ENCODE measurements at regions not wholly inside any gene's neighbourhood (a gene's known extent, or its start where the extent isn't known, plus 50 kb on each side); places are given as distances from the start of the nearest gene placed in this dataset.

DNA sequence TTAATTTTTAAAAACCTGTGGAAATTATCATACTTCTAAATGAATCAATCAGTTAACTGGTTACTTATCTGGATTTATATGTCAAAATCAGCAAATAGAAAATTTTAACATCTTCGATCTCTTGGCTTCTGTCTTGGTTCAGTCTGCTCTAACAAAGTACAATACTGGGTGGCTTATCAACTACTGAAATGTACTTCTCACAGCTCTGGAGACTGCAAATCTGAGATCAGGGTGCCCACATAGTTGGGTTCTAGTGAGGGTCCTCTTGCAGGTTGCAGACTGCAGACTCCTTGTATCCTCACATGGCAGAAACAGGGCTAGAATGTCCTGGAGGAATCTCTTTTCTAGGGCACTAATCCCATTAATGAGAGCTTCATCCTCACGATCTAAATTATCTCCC lies 1851.6 kb upstream of the TENM3 start:
- DNase-seq (ENCODE audit: low spot score) = no peak

DNA sequence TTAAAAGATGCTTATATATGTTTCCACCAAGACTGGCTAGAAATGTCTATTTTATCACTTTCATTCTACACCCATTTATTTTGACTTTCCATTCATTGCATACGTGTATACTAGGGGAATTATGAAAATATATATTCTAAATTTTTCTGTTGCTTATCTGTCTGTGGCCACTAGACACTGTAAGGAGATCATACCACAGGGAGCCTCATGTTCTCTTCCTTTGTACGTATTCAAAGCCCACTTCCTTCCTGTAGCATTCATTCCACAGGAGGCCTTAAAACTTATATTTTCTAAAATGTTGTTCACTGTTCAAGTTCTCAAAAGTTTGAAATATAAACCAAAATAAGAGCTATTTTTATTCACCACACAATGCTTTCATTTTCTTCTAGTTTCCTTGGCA lies 1848.9 kb upstream of the TENM3 start:
- no peak for DNase-seq (ENCODE audit: low spot score)

DNA sequence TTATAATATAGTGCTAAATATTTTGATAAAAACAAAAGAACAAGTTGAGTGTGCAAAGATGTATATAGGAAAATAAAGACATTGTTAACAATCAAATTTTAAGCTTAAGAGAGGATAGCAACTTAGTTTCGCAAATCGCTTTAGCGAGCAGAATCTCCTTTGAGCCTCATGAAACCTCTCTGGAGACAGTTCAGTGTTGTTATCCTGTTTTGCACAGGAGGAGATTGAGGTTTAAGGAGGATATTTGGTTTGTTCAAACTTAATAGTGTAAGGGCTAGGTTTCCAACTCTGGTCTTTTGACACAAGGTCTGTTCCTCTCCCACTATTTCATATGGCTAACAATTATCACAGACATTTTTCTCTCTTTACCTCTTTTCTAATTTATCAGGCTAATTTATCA lies 1848.5 kb upstream of the TENM3 start:
- no peak for DNase-seq (ENCODE audit: low spot score)

DNA sequence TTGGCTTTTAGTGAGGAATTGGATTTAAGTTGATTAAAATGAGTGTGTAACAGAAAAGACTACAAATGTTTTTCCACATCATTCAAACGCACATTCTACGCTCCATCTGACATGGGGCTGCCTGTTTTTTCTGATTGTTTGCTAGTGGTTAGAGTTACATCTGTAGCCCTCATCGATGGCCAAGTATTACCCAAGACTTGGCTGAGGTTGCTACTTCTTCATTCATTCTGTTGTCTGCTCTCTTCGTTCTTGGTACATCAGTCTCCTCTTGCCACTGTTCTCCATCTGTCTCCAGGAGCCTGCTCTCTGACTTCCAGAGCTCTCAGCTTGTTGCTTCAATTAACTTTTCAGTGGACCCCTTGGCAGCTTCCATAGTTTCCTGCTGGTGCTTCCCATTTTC lies 1844.6 kb upstream of the TENM3 start:
- no peak for DNase-seq (ENCODE audit: low spot score)

DNA sequence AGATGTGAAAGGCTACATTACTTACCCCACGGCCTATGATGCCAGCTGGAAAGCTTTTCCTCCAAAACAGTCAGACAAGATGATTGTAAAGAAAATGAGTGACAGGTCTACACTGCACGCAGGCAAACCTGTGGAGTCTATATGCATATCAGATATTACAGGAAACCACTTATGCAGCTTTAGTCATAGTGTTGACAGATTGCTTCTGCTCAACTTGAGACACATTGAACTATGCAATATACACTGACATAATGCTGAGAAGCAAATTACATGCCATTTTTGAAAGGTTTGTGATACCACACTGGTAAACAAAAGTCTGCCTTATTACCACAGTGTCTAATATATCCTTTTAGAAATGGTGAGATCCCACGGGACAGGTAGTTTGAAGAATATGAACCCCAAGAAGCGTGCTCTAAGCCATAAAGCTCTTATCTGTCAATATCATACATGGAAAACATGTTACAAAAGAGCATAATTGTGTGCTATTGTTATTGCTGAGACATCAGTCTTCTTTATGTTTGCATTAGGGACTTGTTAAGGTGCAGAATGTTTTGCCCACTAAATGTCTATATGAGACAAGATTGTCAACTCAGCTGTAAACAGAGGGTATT lies 1835.8 kb upstream of the TENM3 start:
- DNase-seq (ENCODE audit: low spot score) = no peak

DNA sequence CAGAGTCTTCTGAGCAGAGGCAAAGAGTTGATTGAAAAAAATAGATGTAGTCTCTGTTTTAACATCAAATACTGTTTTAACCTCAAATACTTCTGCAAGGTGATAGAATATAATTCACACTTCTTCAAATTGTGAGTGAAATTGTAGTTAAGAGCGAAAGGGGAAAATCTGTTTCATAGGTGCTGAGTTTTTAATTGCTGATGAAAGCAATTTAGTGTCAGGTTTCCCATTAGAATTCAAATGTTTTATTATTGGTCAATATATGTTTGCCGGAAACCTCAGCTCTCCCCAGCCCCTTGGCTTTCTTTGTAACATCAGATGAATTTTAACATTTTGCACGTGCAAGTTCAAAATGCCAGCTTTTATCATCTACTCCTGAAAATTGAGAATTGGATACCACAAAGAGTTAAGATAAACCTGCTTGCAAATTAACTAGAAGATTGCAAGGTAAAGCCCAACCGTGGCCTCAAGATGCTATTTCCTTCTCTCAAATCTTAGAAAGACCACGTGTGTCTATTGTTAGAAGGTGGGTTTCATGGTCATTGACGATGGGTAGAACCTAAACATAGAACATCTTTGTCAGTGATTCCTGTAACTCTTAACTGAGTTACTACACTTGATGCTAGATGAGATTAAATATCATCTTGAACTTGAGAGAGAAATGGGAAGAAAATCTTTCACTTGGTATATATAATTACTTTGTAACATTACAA lies 1824.2 kb upstream of the TENM3 start:
- no peak for DNase-seq (ENCODE audit: low spot score)

DNA sequence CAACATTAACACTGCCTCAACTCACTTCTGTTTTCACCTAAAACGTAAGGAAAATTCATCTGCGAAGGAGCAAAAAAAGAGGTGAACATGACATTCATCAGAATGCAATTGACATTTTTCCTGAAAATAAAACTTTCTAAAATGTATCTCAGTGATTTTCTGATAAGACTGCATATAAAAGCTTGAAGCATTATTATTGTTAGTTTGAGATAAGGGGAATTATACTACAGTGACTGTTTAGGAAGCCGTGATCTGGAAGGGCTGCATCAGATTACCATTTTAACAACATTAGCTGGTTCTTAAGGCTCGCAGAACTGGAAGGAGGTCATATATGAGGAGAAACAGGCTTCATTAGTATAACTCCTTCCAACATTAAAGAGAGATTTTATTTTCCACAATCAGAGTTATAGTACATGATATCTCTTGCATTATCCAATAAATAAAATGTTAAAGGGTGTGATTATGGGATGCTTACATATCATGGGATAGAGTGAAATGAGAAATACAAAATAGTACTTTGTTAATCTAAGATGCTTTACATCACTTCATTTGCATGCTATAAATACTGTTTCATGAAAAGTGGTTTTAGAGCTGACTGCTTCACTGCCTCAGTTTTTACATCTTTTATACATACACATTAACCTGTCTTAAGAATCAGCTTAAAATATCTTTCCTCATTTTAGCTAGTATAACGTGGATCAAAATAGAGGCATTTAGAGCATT lies 1820.1 kb upstream of the TENM3 start:
- DNase-seq (ENCODE audit: low spot score) = no peak

DNA sequence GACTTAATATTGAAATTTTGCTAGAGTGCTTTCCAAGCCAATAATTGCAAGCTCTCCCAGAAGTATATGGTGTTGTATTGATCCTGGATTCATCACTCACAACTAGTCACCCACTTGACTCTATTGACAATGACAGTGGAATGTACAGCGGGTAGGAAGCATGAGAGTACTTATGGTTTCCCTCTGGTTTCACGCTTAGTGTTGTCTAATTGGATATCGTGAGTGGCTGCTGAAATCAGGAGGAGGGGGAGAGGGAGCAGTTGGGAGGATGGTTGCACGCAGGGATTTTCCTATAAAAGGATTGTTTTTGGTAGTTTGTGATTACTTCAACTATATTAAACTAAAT lies 1819.5 kb upstream of the TENM3 start:
- no peak for DNase-seq (ENCODE audit: low spot score)

DNA sequence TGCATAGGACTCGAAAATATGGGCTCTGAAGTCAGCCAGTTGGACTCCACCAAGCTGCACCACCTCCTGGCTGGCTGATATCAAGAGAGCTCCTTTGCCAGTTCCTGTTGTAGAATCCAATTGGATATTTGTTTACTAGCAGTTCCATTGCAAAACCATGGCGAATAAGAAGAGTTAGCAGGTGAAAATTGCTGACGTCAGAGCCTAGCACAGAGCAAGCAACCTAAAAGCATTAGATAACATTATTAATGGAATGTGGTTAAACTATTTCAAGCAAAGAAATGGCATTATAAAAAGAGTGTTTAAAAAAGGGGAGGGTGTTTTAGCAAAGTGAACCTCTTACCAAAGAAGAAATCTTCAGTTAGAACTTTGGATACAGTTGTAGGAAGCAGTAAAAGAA lies 1816.3 kb upstream of the TENM3 start:
- DNase-seq (ENCODE audit: low spot score) = no peak

DNA sequence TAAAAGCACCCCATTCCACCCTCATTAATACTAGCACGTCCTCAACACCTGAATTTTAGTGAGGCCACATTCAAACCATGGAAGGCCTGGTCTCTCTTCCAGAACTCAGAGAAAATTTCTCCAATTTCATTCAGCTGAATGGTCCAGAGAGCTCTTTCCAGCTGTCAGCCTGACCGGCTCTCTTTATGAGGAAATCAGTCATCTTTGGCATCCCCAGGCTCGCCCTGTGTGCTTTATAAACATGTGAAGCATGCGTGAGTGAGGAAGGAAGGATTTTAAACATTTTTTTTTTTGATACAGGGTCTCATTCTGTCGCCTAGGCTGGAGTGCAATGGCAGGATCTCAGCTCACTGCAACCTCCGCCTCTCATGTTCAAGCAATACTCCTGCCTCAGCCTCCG lies 1812.9 kb upstream of the TENM3 start:
- no peak for DNase-seq (ENCODE audit: low spot score)

DNA sequence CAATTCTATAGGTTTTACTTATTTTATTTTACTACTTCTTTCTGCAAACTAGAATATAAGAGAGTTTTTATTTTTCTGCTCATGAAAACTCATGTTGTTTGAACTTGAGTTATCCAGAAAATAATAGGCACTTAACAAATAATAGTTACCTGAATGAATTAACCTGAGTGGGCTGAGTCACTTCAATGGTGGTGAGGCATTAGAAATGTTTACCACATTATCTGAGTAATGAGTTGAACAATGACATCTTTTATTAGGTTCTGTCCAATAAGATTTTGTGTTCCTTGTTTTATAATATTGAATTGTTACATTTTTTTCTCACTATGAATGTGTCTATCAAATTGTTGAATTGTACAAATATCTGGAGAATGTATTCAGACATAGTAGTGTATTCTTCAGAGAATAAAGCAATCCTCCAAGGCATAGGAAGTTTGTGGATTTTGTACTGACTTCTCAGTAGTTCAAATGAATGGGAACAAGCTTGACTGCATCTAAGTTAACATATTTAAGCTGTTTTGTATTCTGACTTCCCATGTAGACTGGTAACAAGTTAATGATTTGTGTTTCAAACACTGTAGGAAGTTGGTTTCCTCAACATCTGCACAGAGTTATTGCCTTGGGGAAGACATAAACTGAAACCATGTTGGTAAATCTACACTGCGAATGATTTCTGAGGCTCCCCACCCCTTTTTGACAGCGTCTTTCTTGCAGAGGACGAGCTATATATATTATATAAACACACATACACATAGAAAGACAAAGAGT lies 1808.9 kb upstream of the TENM3 start:
- DNase-seq (ENCODE audit: low spot score) = no peak

DNA sequence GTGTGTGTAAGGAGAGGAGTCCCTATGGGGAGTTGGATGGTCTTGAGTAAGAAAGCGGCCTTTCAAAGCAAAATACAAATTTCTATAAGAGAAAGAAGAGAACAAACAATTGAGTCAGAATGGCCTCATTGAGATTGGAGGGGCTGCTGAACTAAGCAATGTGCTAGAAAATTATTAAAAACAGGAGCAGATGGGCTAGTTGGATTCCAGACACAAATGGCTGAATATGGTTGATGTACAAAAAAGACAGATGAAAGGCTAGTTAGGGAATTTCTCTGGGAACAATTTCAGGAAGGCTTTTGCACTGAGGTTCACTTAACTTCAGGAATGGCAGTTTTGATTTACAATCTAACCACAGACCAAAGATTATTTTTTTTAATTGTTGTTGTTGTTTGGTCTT lies 1806.8 kb upstream of the TENM3 start:
- DNase-seq (ENCODE audit: low spot score) = no peak

DNA sequence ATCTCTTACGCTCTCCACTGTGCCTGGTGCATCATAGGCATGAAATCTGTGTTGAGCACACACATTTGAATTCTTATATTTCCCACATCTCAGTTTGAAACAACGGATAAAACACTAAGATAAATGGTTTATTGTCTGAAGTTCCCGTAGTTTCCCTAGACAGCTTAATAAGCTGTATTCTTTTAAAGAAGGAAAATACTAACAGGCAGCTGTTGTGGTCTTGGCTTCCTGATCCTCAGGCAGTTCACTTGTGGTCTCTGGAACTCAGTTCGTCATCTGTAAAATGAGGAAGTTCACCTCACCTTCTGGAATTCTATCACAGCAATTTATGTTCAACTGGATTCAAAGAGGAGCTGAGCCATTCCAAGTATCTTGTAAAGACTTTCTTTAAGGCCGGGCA lies 1805.6 kb upstream of the TENM3 start:
- no peak for DNase-seq (ENCODE audit: low spot score)

DNA sequence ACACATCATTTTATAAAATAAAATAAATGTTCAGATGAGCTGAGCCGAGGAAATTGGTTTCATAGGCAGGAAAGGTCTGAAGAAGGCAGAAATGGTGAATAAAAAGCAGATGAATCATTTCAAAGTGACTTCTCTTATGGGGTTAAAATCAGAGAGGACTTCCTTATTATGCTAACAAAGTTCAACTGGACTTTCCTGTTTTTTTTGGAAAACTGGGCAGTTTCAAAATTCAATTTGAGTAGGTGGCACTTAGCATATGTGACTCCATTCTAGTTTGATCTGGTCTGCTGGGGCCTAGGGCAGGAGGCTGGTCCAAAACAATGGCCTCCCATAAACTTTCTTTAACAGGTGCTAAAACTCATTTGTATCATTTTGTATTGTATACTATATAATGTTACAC lies 1794.9 kb upstream of the TENM3 start:
- no peak for DNase-seq (ENCODE audit: low spot score)

DNA sequence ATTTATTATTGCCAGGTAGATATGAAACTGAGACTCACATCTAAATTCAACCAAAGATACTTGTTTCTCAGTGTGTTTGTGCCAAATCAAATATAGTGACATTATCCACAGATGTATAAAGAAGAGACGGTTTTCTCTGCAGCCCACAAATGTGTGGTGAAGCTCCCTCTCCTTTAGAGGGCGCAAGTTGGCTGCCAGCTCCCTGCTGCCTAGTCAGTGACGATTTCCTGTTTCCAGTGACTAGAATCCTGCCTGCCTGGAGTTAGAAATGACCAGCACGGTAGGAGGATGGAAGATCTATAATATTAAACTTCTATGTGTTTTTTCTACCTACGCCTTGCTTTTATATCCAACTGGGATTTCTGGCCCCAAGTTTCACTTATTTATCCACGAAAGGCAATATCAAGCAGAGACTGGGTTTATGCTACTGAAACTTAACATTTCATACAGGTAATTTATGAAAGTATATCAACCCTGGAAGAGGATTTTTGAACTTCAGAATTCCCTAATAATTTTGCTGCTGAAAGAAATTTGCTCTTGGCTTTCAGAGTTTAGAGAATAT lies 1793.7 kb upstream of the TENM3 start:
- no peak for DNase-seq (ENCODE audit: low spot score)

DNA sequence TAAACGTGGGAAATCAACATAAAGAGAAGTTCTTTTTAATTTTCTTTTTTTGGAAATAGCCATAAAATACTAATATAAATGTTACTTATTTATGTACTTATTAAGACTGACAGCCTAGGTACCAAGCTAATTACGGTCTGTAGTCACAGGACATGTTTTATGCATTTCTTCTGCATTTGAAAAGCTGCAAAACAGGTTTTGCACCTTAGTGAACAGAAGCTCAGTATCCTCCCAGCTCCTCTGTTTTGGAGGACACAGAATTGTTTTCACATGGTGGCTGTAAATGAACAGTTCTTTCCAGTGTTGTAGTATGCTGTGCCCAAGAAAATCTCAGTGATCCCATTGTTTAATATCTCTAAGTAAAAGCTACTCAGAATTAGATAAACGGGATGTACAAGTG lies 1788.0 kb upstream of the TENM3 start:
- DNase-seq (ENCODE audit: low spot score) = no peak

DNA sequence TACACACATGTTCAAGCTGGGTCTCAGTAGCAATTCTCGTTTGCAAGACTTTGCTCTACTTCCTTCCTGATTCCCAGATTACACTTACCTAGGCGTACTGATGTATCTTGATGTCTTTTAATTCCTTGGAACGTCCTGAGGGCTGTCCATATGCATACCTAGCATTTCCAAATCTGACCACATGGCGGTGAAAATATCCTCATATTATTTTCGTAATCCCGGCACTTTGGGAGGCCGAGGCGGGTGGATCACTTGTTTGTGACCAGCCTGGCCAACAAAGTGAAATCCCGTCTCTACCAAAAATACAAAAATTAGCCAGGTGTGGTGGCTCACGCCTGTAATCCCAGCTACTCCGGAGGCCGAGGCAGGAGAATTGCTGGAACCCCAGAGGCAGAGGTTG lies 1786.3 kb upstream of the TENM3 start:
- no peak for DNase-seq (ENCODE audit: low spot score)

DNA sequence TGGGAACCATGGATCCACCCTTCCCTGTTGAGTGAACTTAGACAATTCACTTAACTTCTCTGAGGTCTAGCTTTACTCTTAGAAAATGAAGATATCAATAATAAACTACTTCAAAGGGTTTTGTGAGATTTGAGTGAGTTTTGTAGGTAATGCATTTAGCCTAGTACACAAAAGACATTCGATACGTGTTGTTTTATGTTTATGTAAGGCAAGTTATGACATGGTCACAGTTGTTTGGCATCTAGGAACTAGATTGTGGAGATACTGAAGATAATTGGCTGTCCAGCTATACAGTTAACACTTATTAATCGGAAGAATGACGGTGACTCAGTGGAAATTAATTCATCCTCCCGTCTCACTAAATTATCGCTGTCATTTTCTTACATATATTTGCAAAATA lies 1781.1 kb upstream of the TENM3 start:
- no peak for DNase-seq (ENCODE audit: low spot score)

DNA sequence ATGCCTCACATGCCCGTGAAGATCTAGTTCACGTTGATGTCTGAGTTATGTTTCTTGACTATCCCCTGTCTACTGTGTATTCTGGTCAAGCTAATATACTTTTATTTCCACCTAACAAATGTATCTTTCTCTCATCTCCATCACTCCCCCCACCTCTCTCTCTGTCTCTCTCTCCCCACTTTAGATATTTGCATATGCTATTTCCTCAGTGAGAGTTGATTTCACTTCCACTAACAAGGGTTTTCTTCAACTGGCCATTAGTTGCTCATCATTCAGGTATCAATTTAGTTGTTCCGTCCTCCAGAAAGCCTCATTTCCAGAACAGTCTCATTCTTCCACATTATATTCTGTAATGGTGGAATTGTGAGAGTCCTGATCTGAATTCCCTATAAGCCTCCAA lies 1777.8 kb upstream of the TENM3 start:
- no peak for DNase-seq (ENCODE audit: low spot score)

DNA sequence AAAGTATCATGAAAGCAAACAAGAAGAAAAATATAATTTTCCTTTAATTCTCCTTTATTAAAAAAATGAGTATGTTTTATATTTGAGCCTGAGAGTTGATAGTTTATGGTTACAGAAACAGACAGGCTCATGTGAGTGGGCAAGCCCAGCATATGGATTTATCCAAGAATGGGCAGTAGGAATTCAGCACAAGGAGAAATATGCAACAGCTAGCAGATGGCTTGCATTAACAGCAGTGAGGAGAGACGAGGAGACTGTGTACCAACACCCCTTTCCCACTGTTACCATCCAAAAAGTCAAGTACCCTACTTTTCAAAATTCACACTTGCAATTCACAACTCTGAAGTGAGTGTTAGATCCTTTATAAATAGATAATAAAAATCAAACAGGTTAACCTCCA lies 1760.2 kb upstream of the TENM3 start:
- no peak for DNase-seq (ENCODE audit: low spot score)

DNA sequence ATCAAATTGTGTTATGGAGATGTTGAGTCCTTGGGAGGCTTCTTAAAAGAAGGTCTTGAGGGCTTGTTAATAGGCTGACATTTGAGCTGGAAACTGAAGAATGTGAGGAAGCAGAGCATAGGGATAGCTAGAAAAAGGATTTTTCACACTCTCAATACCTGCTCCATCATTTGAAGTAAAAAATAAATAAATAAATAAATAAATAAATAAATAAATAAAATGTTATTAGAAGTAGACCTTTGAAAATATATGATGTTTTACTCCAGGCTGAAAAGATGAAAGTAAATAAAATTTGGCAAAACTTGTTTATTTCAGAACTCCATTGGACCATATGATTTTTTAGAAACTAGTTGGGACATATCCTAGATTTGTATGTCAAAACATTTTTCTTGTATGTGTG lies 1757.8 kb upstream of the TENM3 start:
- DNase-seq (ENCODE audit: low spot score) = no peak

DNA sequence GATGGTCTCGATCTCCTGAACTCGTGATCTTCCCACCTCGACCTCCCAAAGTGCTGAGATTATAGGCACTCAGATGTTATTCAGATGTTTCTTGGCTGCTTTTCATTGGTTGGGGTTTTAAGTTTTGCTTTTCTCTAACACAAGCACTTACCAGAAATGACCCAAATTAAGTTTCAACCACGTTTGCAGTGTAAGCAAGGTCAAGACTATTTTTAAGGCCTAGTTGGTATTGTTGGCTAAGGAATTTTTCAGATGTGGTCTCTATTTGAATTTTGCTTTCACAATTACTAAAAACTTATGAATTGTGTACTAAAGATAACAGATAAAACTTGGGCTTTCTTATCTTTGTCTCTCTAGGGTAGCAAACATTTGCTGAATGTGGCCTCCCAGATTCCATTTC lies 1756.9 kb upstream of the TENM3 start:
- no peak for DNase-seq (ENCODE audit: low spot score)

DNA sequence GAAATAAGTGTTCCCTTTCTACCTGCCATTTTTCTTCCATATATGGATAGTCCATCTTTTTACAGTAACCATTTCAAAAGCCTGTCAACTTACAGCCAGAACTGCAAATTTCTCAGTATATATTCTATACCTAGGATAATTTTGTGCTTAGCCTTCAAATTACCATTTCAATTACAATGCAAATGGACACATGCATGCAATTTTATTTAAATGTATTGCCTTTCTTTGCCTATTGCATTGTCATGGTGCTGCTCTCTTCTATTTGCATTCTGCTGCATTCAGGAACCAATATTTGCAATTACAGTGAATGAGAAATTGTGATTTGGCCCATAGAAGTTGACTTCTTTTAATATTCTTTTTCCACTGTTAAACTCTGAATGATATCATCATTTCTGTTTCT lies 1753.4 kb upstream of the TENM3 start:
- DNase-seq (ENCODE audit: low spot score) = no peak

Data from germinal center (tissue), 1 donor.